Upper lobe of left lung (tissue), 4 donors: ENCODE measurements at regions not wholly inside any gene's neighbourhood (a gene's known extent, or its start where the extent isn't known, plus 50 kb on each side); places are given as distances from the start of the nearest gene placed in this dataset.

Experiments used
- CTCF ChIP-seq, 6 experiments: fragments of 450-650 bp in 4 of 6; fragments of 200-600 bp in 2 of 6; sonication (generic) in 2 of 6; IDR thresholded peaks; one replicate each; pipeline ENCODE4 v1.5.1; 2016 to 2019; ENCODE audit warnings: antibody characterized with exemption in 6 of 6
- EP300 ChIP-seq, 4 donors: sonication (generic); formaldehyde crosslinking; IDR thresholded peaks; one replicate each; pipeline ENCODE4 v1.5.1; 2017; ENCODE audit warnings: antibody characterized with exemption in 4 of 4, control low read depth in 2 of 4
- POLR2A ChIP-seq, 4 donors: fragments of 450-650 bp; IDR thresholded peaks; one replicate each; pipeline ENCODE4 v1.5.1; 2016 to 2017; ENCODE audit warnings: antibody characterized with exemption in 4 of 4, mild to moderate bottlenecking in 2 of 4
- POLR2AphosphoS5 ChIP-seq, 2 donors: sonication (generic); formaldehyde crosslinking; IDR thresholded peaks; one replicate each; pipeline ENCODE4 v1.5.1; 2017; ENCODE audit warnings: antibody characterized with exemption in 2 of 2

GRCh38 chr3:153250446-153250845 lies 88.4 kb downstream of the RAP2B start:
- no peak for TF ChIP-seq POLR2A (IDR thresholded peaks at IDR 0.05)
- TF ChIP-seq POLR2AphosphoS5 (IDR thresholded peaks at IDR 0.05) = no peak
- no peak for TF ChIP-seq EP300 (IDR thresholded peaks at IDR 0.05)
- no peak for TF ChIP-seq CTCF (IDR thresholded peaks at IDR 0.05)
